ENCODE measurements at regions not wholly inside any gene's neighbourhood (a gene's known extent, or its start where the extent isn't known, plus 50 kb on each side); places are given as distances from the start of the nearest gene placed in this dataset.
"Not testable (repeated sequence)": the region's sequence is repeated elsewhere in the genome, so short reads cannot be mapped to it uniquely, and the experiment has no call there.

DNA sequence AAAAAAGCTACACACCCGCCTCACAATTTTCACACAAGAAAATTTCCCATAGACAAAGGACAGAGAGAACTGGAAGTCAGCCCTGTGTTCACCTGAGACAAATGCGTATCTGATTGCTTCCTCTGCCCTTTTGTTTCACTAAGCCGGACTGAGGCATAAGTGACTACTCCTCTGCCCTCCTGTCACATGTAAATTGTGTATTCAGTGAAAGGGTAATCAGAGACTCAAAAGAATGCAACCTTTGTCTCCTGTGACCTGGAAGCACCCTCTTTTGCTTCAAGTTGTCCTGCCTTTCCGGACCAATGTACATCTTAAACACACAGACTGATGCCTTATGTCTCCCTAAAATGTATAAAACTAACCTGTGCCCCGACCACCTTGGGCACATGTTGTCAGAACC, 483.8 kb upstream of the EYS start:
- intact Hi-C loops (cut with micrococcal nuclease) = no loop called here

DNA sequence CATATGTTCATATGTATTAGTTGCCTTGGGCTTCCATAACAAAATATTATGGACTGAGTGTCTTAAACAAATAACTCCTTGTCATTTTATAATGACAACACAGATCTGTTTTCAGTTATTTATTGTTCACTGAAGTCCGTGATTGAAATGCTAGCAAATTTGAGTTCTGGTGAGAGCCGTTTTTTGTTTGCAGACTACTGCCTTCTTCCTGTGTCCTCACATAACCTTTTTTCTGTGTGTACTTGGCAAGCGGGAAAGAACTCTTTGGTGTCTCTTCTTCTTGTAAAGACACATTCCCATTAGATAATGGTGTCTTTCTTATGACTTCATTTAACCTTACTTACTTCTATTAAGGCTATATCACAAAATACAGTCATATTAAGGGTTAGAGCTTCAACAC, 482.9 kb upstream of the EYS start:
- intact Hi-C loops (cut with micrococcal nuclease) = no loop called here

DNA sequence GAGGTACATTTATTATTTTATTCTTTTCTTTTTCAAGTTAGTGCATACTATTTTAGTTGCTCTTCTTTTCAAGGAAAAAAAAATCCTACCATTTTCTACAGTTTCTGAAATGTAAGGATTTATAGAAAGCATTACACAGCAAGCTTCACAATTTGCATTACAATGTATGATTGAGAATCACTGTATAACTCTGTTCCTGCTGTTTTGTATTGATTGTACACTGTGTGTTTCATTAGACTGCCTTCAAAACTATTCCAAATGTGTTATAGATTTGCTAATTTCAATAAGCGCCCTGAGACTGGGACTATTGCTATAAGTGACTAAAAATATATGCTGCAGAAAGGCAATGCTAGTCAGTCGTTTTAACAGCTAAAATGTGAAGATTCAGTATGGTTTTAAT, 479.7 kb upstream of the EYS start:
- intact Hi-C loops (cut with micrococcal nuclease) = no loop called here

DNA sequence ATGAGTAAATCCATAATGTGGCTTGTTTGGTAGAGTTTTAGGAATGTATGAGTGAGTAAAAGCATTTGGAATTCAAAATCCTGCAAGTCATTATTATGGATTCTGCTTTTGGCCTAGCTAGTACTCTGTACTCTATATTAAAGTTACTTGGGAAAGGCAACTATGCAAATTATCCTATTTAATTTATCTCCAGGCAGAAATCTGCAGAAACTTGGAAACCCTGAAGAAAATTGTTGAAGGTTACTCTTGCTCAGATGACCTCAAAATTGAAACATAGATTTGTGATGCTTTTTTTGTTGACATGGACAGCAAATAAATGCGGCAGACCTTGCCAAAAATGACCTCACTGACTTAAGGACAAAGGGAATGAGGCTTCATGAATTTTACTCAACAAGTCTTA, 477.1 kb upstream of the EYS start:
- intact Hi-C loops (cut with micrococcal nuclease) = no loop called here

DNA sequence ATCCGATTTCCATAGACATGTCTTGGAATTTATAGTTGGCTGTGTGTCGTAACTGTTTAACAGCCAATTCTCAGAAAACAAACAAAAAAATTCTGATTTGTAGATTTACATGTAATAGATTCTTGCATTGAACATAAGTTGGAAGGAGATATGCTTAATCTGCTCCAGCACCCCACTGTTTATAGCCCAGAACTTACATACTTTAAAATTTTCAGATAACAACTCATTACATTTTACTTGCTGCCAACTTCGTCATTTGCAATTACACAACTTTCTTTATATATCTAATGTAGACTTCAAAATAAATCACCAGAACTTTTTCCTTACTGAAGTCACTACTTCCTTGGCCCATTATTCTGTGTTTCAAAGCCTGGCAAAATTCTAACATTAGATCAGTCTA, 472.3 kb upstream of the EYS start:
- intact Hi-C loops (cut with micrococcal nuclease) = no loop called here

DNA sequence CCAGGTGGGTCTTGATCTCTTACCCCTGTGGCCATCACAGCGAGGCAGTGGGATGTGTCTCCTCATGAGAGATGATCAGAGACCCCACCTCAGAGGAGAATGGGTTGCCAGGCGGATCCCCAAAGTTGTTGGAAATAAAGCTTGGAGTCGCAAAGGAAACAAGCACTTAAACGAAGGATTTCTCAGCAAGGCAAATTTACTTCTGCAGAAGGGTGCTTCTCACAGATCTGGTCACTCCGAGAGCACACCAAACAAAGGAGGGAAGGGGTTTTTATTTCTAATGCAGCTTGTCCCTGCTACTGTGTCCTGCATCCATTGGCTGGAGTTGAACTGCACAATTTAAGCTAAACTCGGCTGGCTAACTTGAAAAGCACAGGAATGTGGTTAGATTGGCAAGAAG, 466.6 kb upstream of the EYS start:
- intact Hi-C loops (cut with micrococcal nuclease) = no loop called here

DNA sequence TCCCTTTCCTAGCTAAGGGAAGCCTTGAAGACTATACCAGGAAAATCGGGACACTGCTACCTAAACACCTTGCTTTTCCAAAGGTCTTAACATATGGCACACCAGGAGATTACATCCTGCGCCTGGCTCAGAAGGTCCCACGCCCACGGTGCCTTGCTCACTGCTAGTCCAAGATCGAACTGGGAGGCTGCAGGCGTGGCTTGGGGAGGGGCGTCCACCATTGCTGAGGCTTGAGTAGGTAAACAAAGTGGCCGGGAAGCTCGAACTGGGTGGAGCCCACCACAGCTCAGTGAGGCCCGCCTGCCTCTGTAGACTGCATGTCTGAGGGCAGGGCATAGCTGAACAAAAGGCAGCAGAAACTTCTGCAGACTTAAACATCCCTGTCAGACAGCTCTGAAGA, 459.7 kb upstream of the EYS start:
- intact Hi-C loops (cut with micrococcal nuclease) = not testable (repeated sequence)

DNA sequence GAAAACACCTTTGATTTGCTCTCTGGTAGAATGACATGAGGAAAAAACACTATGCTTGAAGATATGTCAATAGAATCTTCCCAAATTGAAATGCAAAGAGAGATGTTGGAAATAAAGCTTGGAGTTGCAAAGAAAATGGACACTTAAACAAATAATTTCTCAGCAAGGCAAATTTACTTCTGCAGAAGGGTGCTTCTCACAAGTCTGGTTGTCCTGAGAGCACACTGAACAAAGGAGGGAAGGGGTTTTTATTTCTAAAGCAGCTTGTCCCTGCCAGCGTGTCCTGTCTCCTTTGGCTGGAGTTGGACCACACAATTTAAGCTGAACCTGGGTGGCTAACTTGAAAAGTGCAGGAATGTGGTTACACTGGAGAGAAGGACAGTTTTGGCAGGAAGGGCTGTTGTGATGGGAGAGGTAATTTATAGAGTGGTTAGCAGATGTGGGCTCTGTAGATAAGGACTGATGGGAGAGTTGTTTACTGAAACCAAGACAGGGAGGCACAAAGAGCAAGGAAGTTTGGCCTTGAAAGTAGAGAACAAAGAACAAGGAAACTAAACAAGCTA, 454.6 kb upstream of the EYS start:
- intact Hi-C loops (cut with micrococcal nuclease) = no loop called here

DNA sequence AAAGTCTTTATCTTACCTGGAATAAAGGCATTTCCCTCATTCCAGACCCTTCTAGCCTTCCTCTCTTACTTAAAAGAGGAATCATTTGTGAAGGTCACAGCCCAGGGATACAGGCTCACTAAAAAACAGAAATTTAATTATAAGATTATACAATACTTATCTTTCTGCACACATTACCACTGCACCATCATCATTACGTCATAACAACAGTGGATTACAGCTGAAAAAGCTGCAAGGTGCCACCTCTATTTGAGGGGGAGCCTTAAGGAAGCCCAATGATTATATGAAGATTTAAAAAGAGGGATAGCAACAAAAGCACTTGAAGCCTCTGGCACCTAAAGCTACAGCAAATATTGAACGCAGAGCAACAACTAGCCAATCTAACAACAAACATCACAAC, 452.9 kb upstream of the EYS start:
- intact Hi-C loops (cut with micrococcal nuclease) = no loop called here

DNA sequence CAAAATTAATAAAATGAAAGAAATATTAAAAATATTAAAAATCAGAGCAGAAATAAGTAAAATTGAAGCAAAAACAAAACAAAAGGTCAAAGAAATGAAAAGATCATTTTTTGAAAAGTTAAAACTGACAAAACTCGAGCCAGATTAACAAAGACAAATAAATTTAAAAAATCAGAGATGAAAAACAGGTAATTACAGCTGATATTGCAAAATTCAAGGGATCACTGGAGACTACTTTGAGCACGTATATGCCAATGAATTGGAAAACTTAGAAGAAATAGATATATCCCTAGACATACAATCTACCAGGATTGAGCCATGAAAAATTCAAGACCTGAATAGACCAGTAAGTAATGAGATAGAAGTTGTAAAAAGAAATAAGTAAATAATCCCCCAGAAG, 446.2 kb upstream of the EYS start:
- intact Hi-C loops (cut with micrococcal nuclease) = no loop called here

DNA sequence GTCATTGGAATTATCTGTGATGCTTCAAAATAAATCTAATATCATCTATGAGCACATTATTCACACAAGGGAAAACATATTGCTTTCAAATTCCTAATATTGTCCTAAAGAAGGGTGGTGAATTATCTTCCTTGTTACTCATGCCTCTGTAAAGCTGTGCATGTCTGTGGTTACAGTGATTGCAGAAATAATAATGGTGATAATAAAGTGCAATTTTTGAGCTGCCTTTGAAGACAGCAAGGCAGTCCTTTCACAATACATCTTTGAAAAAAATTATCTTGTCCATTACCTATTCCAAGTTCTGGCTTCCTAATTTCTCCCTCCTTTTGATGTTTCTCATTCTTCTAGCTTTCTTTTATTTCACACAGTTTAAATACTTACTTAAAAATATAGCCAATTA, 442.1 kb upstream of the EYS start:
- intact Hi-C loops (cut with micrococcal nuclease) = no loop called here

DNA sequence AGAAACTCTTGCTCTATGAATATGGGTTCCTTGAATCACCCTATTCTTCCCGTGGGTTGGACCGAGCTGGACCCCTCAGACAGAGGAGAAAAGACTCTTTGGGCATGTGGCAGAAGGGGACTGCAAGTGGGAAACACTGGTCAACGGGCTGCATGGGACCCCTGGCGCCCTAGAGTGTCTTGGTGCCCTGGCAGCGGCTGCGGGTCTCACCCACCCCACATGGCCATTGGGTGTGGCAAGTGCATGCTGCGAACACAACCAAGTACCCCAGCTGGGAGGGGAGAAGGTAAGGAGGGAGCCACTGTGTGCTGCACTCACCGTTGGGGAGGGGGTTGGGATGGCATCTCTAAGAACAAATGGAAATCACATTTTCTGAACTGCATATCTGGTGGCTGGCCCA, 438.8 kb upstream of the EYS start:
- intact Hi-C loops (cut with micrococcal nuclease) = no loop called here

DNA sequence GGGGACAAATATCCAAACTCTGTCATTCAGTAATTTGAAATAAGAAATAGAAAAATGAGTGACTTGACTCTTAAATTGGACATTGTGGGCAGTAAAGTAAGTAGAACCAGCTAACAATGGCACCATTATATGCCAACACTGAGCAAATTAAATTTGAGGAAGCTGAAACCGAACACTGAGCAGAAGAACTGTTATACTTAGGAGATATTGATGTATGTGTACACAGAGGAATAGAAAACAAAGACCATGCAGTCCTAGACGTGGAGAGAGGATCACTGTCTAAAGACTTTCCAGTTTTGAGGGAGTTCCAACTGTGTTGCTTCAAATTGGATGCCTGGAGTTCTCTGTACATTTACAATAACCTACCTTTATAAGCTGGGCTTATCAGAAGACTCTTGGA, 427.0 kb upstream of the EYS start:
- intact Hi-C loops (cut with micrococcal nuclease) = no loop called here

DNA sequence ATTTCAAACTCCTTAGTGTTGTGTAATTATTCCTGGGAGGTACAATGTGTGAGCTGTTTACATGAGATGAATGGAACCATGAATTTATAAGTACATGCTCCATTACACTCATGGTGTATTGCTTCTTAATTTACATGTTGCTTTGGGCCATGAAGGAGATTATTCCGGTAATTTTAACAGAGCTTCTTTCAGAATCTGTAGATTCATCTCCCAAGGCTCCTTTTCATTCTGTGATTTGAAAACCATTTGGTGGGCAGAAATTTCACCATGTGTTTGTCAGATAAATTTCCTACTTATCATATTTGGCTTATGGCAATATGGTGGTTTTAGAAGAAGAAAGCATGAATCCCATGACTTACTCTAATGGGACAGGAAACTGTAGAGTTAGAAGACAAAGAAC, 421.6 kb upstream of the EYS start:
- intact Hi-C loops (cut with micrococcal nuclease) = no loop called here

DNA sequence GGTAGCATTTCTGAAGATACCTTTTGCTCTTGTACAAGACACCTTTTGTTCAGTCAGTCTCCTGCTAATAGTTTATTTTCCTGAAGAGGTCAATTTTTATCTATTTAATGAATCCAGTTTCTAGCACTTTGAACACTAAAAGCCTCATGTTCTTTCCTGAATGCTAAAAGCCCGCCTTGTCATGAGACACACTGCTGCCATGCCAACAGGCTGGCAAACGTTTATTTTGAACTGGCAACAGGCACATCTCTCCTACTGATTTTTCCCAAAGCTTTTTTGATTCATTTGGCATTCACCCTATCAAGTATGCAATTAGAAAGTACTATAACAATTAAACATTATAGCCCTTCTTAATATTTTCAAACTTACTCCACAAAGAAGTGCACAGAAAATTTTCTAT, 421.2 kb upstream of the EYS start:
- intact Hi-C loops (cut with micrococcal nuclease) = no loop called here

DNA sequence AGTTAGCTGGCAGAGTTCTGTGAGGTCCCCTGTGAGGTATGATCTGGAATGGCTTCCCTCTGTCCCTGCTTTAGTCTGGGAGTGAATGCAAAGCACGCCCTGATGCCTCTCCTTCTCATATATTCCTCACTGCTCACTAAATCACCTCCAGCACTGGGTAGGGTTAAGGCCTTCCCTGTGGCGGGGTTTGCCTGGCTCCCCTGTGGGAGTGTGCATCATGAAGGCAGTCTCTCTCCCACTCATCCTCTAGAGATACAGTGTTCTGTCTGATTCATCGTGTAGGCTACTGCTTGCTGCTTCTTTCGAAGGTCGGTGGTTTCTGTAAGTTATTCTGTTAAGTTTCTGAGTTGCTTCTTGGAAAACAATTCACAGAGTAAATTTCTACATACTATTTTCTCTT, 420.0 kb upstream of the EYS start:
- intact Hi-C loops (cut with micrococcal nuclease) = no loop called here

DNA sequence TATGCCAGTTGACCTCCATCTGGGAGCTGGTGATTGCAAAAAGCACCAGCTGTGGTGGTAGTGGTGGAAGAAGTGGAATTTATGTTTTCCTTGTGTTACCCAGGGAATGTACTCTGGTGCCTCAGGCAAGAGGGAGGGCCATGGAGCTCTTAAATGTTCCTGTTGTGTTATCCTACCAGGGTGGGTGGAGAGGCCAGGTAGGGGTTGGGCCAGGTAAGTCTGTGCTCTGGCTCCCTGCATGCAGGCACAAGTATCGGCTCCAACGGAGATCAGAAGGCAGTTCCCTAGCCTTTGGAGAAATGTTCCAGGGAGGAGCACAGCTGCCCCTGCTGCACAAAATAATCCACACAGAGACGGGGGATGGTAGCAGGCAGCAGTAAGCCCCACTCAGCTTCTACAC, 419.3 kb upstream of the EYS start:
- intact Hi-C loops (cut with micrococcal nuclease) = no loop called here

DNA sequence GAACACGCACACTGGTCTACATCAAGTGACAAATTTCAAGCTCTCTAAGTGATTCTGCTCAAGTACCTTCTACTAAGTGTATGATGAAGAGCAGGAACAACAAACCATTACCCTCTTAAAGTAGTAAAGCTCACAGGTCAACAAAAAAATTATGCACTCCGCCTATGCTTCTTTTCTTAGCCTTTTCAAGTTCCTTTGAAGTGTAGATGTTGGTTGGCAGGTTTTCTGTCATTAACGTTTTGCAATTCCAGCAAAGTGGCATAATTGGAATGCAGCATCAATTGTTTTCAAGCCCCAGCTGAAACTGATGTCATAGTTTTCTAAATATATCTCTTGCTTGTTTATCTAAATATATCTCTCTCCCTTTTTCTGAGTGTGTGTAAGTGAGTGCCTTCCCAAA, 396.9 kb upstream of the EYS start:
- intact Hi-C loops (cut with micrococcal nuclease) = no loop called here

DNA sequence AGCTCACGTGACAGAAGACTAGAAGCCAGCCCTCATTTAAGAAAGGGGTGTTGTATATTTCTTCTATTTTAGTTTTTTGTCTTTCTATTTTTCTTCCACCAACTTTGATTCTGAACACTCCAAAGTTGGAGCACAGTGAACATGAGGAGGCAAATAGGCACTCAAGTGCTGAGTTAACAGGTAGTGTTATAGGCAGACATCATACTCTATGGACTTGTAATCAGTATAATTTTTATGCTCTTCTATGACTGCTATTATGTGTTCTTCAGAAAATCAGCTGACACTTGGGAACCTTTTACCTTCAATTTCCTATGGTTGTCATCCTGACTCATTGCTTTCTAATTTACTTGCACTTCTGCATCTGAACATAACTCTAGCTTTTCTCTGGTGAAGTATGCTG, 396.3 kb upstream of the EYS start:
- intact Hi-C loops (cut with micrococcal nuclease) = no loop called here

DNA sequence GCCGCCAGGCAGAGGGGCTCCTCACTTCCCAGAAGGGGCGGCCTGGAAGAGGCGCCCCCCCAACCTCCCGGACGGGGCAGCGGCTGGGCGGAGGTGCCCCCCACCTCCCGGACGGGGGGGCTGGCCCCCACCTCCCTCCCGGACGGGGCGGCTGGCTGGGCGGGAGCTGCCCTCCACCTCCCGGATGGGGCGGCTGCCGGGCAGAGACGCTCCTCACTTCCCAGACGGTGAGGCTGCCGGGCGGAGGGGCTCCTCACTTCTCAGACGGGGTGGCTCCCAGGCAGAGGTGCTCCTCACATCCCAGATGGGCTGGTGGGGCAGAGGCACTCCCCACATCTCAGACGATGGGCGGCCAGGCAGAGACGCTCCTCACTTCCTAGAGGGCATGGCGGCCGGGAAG, 389.7 kb upstream of the EYS start:
- intact Hi-C loops (cut with micrococcal nuclease) = no loop called here

DNA sequence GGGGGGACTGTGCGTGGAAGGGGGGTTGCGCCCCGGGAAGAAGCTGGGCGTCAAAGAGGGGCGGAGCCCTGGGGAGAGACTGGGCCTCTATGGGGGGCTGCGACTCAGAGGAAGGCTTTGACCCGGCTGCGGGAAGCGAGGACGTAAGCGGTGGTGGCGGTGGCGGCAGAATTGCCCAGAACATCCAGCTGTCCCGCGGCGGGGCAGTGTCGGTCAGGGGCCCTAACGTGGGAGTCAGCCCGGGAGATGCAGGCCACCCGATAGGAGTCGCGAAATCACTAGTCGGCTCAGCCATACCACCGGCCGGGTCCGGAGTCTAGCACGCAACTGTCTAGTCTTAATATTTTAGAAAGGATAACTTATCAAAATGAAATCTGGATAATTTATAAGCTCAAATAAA, 387.6 kb upstream of the EYS start:
- intact Hi-C loops (cut with micrococcal nuclease) = no loop called here

DNA sequence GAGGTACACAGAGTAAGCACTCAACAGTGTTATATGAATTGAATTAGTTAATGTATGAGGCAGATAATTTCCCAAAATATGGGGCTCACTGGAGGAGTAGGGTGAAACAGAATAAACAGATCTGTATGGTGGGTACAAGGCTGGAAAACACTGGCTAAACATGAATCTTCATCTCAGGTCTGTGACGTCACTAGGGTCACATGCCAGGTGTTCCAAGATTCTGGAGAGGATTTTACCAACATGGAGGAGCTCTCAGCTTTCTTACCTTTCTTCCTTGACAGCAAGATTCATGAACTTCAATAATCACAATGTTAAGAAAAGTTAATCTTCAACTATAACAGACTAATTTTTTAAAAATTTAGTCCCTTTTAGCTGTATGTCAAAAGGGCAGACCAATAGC, 385.3 kb upstream of the EYS start:
- intact Hi-C loops (cut with micrococcal nuclease) = not testable (repeated sequence)

DNA sequence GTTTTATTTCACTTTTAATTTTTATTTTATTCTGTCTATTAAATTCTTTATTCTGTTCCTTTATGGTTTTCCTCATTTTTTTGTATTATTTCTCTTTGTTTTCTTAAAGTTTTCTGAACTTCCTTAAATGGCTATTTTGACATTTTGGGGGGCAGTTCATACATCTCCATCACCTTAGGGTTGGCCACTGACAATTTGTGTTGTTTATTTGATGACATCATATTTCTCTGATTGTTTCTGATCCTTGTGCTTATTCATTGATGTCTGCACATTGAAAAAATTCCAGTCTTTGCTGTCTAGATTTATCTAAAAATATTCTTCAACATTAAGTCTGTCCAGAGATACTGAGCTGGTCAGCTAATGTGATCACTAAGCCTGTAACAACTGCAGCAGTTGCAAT, 379.5 kb upstream of the EYS start:
- intact Hi-C loops (cut with micrococcal nuclease) = no loop called here

DNA sequence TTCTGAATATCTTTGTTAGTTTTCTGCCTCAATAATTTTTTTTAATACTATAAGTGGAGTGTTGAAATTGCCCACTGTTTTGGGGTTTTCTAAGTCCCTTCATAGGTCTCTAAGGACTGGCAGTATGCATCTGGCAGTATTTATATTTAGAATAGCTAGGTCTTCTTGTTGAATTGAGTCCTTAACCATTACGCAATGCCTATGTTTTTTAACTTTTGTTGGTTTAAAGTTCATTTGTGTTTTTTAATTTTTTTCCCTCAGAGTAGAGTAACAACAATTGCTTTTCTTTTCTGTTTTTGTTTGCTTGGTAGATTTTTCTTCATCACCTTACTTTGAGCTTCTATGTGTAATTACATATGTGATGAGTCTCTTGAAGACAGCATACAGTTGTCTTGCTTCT, 375.9 kb upstream of the EYS start:
- intact Hi-C loops (cut with micrococcal nuclease) = no loop called here

DNA sequence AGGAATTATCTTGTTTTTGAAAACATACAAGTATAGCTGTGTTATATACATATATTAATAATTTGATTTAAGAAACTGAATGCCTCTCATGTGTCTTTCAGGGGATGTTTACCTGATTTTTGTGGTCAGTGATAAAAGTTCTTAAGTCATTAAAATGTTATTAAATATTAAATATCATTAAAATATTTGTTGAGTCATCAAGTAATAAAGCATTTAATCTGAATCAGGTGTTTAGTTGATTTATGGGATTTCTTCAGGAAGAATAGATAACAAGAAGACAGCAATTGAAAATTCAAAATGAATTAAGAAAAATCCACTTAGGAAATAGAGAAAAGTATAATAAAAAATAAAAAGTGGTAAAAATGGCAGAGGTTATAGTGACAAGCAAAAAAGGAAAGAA, 361.9 kb upstream of the EYS start:
- intact Hi-C loops (cut with micrococcal nuclease) = no loop called here
